ENCODE measurements at regions not wholly inside any gene's neighbourhood (a gene's known extent, or its start where the extent isn't known, plus 50 kb on each side); places are given as distances from the start of the nearest gene placed in this dataset.

DNA sequence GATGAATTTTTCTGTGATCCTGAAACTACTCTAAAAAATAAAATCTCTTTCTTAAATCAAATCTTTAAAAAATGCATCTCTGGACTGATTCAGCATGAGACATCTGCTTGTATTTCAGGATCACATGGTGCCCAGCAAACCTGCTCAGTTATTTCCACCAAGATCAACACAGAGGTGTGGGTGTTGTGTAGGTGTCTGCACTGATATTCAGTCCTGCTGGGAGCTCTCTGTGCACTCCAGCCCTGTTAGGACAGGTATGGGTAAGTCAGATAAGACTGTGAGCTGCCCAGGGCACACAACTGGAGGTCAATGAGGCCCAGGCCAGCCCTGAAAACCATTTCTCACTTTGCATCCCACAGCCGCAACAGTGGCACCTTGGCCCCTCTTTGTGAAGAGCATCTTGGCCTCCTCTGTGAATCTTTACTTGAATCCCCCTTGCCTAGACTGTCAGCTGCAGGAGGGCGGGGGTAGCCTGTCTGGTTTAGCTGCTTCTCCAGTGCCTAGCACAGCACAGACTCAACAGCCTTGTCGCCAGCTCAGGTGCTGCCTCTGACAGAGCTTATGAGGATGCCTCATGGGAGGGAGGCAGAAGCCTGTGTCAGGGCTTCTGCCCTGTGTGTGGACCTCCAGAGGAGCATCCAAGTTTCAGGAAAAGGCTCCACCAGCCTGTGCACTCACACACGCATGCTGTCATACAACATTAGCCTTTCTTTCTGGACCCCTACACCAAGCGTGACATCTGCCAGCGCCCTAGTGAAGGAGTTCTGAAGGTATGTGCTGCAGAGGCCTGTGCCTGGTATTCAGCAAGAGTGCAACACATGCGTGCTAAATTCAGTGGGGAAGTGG, 187.6 kb upstream of the CST7 start:
- Histone ChIP-seq H3K9me3 (ENCODE audit: insufficient read depth, low read depth, low read length) (0 out of 2 replicates have a peak, but pooled peaks cover 4% of the 10 kb centered on the region), H3K4me1 (ENCODE audit: insufficient read depth, low read length, poor library complexity, severe bottlenecking) (no peaks in the 10 kb centered on the region), H3K79me2 (ENCODE audit: insufficient read depth, low read length) (no peaks in the 10 kb centered on the region), H3F3A (ENCODE audit: low read depth) (no peaks in the 10 kb centered on the region), H3K4me3 (ENCODE audit: low read length, poor library complexity, severe bottlenecking) (no peak overlapping the region), H2AFZ (ENCODE audit: low read length) (no peak overlapping the region), H4K20me1 (ENCODE audit: insufficient read depth, low read length, poor library complexity, severe bottlenecking) (no peaks in the 10 kb centered on the region), H3K36me3 (ENCODE audit: insufficient read depth, low read length) (no peaks in the 10 kb centered on the region), H3K4me2 (ENCODE audit: low read depth, low read length, poor library complexity, severe bottlenecking) (no peak overlapping the region), H3K9me2 (replicated peaks; ENCODE audit: low read depth, low read length) (no peaks in the 10 kb centered on the region), H3K9ac (ENCODE audit: low read depth, low read length, poor library complexity, severe bottlenecking) (no peak overlapping the region), H3K27me3 (ENCODE audit: insufficient read depth, low read length, poor library complexity, severe bottlenecking) (no peaks in the 10 kb centered on the region)
- TF ChIP-seq, protein P1, sequence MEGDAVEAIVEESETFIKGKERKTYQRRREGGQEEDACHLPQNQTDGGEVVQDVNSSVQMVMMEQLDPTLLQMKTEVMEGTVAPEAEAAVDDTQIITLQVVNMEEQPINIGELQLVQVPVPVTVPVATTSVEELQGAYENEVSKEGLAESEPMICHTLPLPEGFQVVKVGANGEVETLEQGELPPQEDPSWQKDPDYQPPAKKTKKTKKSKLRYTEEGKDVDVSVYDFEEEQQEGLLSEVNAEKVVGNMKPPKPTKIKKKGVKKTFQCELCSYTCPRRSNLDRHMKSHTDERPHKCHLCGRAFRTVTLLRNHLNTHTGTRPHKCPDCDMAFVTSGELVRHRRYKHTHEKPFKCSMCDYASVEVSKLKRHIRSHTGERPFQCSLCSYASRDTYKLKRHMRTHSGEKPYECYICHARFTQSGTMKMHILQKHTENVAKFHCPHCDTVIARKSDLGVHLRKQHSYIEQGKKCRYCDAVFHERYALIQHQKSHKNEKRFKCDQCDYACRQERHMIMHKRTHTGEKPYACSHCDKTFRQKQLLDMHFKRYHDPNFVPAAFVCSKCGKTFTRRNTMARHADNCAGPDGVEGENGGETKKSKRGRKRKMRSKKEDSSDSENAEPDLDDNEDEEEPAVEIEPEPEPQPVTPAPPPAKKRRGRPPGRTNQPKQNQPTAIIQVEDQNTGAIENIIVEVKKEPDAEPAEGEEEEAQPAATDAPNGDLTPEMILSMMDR (conservative IDR thresholded peaks at IDR 0.05; ENCODE audit: low read length) = no peak
- TF ChIP-seq EZH2phosphoT487 (IDR thresholded peaks at IDR 0.05; ENCODE audit: borderline replicate concordance) = no peak

DNA sequence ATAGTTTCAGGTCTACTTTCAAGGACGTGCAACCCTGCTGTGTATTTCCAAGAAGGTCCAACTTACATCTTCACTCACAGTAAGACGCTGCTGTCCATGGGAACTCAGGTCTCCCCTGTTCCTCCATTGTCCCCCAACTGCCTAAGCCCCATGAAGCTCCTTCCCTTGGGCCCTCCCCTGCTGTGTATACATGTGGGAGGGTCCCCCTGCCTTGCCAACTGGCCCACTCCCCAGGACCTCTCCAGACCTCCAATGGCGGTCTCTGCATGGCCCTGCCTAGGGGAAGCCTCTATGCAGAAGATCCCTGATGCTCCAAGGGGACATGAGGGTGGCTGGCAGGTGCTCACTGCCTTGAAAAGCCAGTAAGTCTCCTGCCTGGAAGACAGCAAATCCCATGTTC, 186.7 kb upstream of the CST7 start:
- Histone ChIP-seq H3K79me2 (ENCODE audit: insufficient read depth, low read length) (no peaks in the 10 kb centered on the region), H3K9me2 (replicated peaks; ENCODE audit: low read depth, low read length) (no peaks in the 10 kb centered on the region)

GRCh38 chr20:24762791-24763350, 186.2 kb upstream of the CST7 start:
- Histone ChIP-seq H3K4me3 (ENCODE audit: low read length, poor library complexity, severe bottlenecking) (no peak overlapping the region), H2AFZ (ENCODE audit: low read length) (no peak overlapping the region), H3K9me3 (ENCODE audit: insufficient read depth, low read depth, low read length) (0 out of 2 replicates have a peak, but pooled peaks cover 4% of the 10 kb centered on the region), H3F3A (ENCODE audit: low read depth) (no peaks in the 10 kb centered on the region), H3K4me1 (ENCODE audit: insufficient read depth, low read length, poor library complexity, severe bottlenecking) (no peaks in the 10 kb centered on the region), H3K27me3 (ENCODE audit: insufficient read depth, low read length, poor library complexity, severe bottlenecking) (no peaks in the 10 kb centered on the region), H3K4me2 (ENCODE audit: low read depth, low read length, poor library complexity, severe bottlenecking) (no peak overlapping the region), H4K20me1 (ENCODE audit: insufficient read depth, low read length, poor library complexity, severe bottlenecking) (no peaks in the 10 kb centered on the region), H3K9ac (ENCODE audit: low read depth, low read length, poor library complexity, severe bottlenecking) (no peak overlapping the region), H3K9me2 (replicated peaks; ENCODE audit: low read depth, low read length) (no peaks in the 10 kb centered on the region), H3K79me2 (ENCODE audit: insufficient read depth, low read length) (no peaks in the 10 kb centered on the region), H3K36me3 (ENCODE audit: insufficient read depth, low read length) (no peaks in the 10 kb centered on the region)
- TF ChIP-seq, protein P1 (conservative IDR thresholded peaks at IDR 0.05; ENCODE audit: low read length) = no peak
- no peak for TF ChIP-seq EZH2phosphoT487 (IDR thresholded peaks at IDR 0.05; ENCODE audit: borderline replicate concordance)

More for the DNA sequence above, 186.7 kb upstream of the CST7 start:
- TF ChIP-seq, protein P1 (conservative IDR thresholded peaks at IDR 0.05; ENCODE audit: low read length) = no peak
- TF ChIP-seq EZH2phosphoT487 (IDR thresholded peaks at IDR 0.05; ENCODE audit: borderline replicate concordance) = no peak
- Histone ChIP-seq H3K4me3 (ENCODE audit: low read length, poor library complexity, severe bottlenecking) (no peak overlapping the region), H3K4me1 (ENCODE audit: insufficient read depth, low read length, poor library complexity, severe bottlenecking) (no peaks in the 10 kb centered on the region), H3K9me3 (ENCODE audit: insufficient read depth, low read depth, low read length) (0 out of 2 replicates have a peak, but pooled peaks cover 4% of the 10 kb centered on the region), H3K36me3 (ENCODE audit: insufficient read depth, low read length) (no peaks in the 10 kb centered on the region), H4K20me1 (ENCODE audit: insufficient read depth, low read length, poor library complexity, severe bottlenecking) (no peaks in the 10 kb centered on the region), H2AFZ (ENCODE audit: low read length) (no peak overlapping the region), H3K27me3 (ENCODE audit: insufficient read depth, low read length, poor library complexity, severe bottlenecking) (no peaks in the 10 kb centered on the region), H3F3A (ENCODE audit: low read depth) (no peaks in the 10 kb centered on the region), H3K9ac (ENCODE audit: low read depth, low read length, poor library complexity, severe bottlenecking) (no peak overlapping the region), H3K4me2 (ENCODE audit: low read depth, low read length, poor library complexity, severe bottlenecking) (no peak overlapping the region)

All from Loucy (cell line).